Prostate gland (tissue), 2 donors: ENCODE measurements at regions not wholly inside any gene's neighbourhood (a gene's known extent, or its start where the extent isn't known, plus 50 kb on each side); places are given as distances from the start of the nearest gene placed in this dataset.

ENCODE experiments used
- CTCF ChIP-seq, 4 experiments: fragments of 200-600 bp in 2 of 4; fragments of 450-650 bp in 2 of 4; sonication (generic) in 2 of 4; IDR thresholded peaks; 1 replicate in 3 of 4; 2 replicates in 1 of 4; pipeline ENCODE4 v1.5.1; 2016 to 2019; ENCODE audit warnings: antibody characterized with exemption in 4 of 4, mild to moderate bottlenecking in 2 of 4, moderate library complexity in 2 of 4
- POLR2A ChIP-seq: fragments of 450-650 bp; IDR thresholded peaks from one replicate; pipeline ENCODE4 v1.6.1; 2016; ENCODE audit warnings: antibody characterized with exemption, mild to moderate bottlenecking

GRCh38 chr20:60500038-60500701 lies 541.9 kb downstream of the CDH26 start:
- TF ChIP-seq CTCF (IDR thresholded peaks at IDR 0.05) (no peak), POLR2A (no peak)
